ENCODE measurements at regions not wholly inside any gene's neighbourhood (a gene's known extent, or its start where the extent isn't known, plus 50 kb on each side); places are given as distances from the start of the nearest gene placed in this dataset.

DNA sequence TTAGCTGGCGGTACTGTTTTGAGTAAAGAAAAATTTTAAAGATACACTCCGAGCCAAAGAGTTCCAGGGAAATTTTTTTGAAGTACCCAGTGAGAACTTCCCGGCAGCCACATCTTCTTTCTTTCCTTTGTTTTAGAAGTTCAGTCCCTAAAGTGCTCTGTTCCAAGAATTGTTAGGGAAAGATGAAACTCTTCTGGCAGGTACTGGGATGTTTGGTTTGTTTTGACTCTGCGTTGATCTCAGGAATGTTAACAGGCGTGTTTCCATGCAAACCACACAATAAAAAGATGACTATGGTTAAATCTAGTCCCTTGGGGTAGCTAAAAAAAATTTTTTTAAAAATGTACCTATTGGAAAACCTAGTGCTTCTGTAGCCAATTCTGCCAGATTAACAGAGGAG is 224.7 kb upstream of the PHYHIPL start:
- H3K9ac ChIP-seq (ENCODE audit: low read depth, low read length): no peak overlapping the region
- no peak overlapping the region for H3K4ac ChIP-seq (ENCODE audit: low read depth, low read length)
- H3K36me3 ChIP-seq (ENCODE audit: control insufficient read depth, insufficient read depth, low read length): no peaks in the 10 kb centered on the region
- intact Hi-C loops (cut with micrococcal nuclease): loop anchor here (1.0 to 5.0 kb wide), 8 partner anchors 147 to 671 kb away; no protein-coding TSS in a partner anchor
- ATAC-seq (ENCODE audit: low read depth) (no peak), DNase-seq (no peak)
- no peak overlapping the region for H3K4me2 ChIP-seq (ENCODE audit: low read depth, low read length)
- H2AK9ac ChIP-seq (replicated peaks; ENCODE audit: low read depth, low read length, poor library complexity): no peak overlapping the region
- in situ Hi-C loops (cut with MboI; ENCODE audit: low sequenced_read_pairs): loop anchor here (25.0 kb wide), 1 partner anchor 661 kb away; no protein-coding TSS in a partner anchor
- no peak overlapping the region for H3K4me3 ChIP-seq (ENCODE audit: insufficient read depth, low read depth, low read length)
- no peak overlapping the region for H2AK5ac ChIP-seq (ENCODE audit: low read depth, low read length)
- H4K5ac ChIP-seq (ENCODE audit: low read depth, low read length): no peak overlapping the region
- no peak overlapping the region for H4K91ac ChIP-seq (ENCODE audit: insufficient read depth, low read depth, low read length)
- H3K18ac ChIP-seq (ENCODE audit: low read depth, low read length): no peak overlapping the region
- ChIA-PET POLR2A (ENCODE audit: unreplicated experiment) (no interaction called here), CTCF (interaction anchor here (0.6 to 1.4 kb wide), 6 partner anchors 11 to 420 kb away, joined by 3 to 7 read pairs (median 4); no protein-coding TSS in a partner anchor)
- no peak overlapping the region for H2BK20ac ChIP-seq (ENCODE audit: low read depth, low read length)
- no peak overlapping the region for H3K27ac ChIP-seq (ENCODE audit: insufficient read depth, low read length)
- H3K23ac ChIP-seq (ENCODE audit: low read depth, low read length): no peak overlapping the region
- H2BK120ac ChIP-seq (ENCODE audit: low read depth, low read length): no peak overlapping the region
- no peaks in the 10 kb centered on the region for H4K20me1 ChIP-seq (ENCODE audit: insufficient read depth, low read length)
- H3K4me1 ChIP-seq (ENCODE audit: control insufficient read depth, insufficient read depth, low read length): no peaks in the 10 kb centered on the region
- no peak overlapping the region for H2BK5ac ChIP-seq (ENCODE audit: low read depth, low read length, poor library complexity, severe bottlenecking)
- no peak overlapping the region for H2BK15ac ChIP-seq (ENCODE audit: low read depth, low read length)
- H3K27me3 ChIP-seq (ENCODE audit: control insufficient read depth, insufficient read depth, low read length): peaks cover 9% of the 10 kb centered on the region
- TF ChIP-seq RAD21 (IDR thresholded peaks at IDR 0.05; ENCODE audit: low read length) (no peak), SMC3 (IDR thresholded peaks at IDR 0.05; ENCODE audit: low read depth, low read length) (no peak), POLR2A (IDR thresholded peaks at IDR 0.05; ENCODE audit: low read depth, low read length) (no peak), CEBPB (IDR thresholded peaks at IDR 0.05; ENCODE audit: low read depth, low read length) (no peak), RCOR1 (IDR thresholded peaks at IDR 0.05; ENCODE audit: insufficient replicate concordance, low read length) (no peak), MAFK (IDR thresholded peaks at IDR 0.05; ENCODE audit: low read depth, low read length) (no peak), MAZ (IDR thresholded peaks at IDR 0.05; ENCODE audit: borderline replicate concordance, low read depth, low read length) (no peak)
- TF ChIP-seq, protein P1, sequence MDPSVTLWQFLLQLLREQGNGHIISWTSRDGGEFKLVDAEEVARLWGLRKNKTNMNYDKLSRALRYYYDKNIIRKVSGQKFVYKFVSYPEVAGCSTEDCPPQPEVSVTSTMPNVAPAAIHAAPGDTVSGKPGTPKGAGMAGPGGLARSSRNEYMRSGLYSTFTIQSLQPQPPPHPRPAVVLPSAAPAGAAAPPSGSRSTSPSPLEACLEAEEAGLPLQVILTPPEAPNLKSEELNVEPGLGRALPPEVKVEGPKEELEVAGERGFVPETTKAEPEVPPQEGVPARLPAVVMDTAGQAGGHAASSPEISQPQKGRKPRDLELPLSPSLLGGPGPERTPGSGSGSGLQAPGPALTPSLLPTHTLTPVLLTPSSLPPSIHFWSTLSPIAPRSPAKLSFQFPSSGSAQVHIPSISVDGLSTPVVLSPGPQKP (IDR thresholded peaks at IDR 0.05; ENCODE audit: borderline replicate concordance, low read depth, low read length): no peak
- H3K56ac ChIP-seq (ENCODE audit: extremely low read depth, insufficient read depth, low read length): no peak overlapping the region
- no peaks in the 10 kb centered on the region for H3K9me3 ChIP-seq (ENCODE audit: control insufficient read depth, insufficient read depth, low read length)
- dilution Hi-C loops (cut with HindIII; ENCODE audit: low sequenced_read_pairs, unreplicated experiment): no loop called here
- H3K14ac ChIP-seq (replicated peaks; ENCODE audit: low read depth, low read length): no peak overlapping the region
- H4K8ac ChIP-seq (ENCODE audit: low read depth in 2 of 2, low read length in 2 of 2): no peak overlapping the region
- H2AFZ ChIP-seq (replicated peaks; ENCODE audit: low read length, poor library complexity): no peak overlapping the region
- no peaks in the 10 kb centered on the region for H3K79me1 ChIP-seq (ENCODE audit: low read depth in 1 of 2, low read length in 2 of 2)
- no CpG with 5 or more reads among the region's 5 CpGs for WGBS, 2 experiments (ENCODE audit: extremely low coverage in 2 of 2, insufficient read length in 1 of 2)
- BruUV-seq (replicated peaks): no TSS peak
- no peaks in the 10 kb centered on the region for H3K9me1 ChIP-seq (ENCODE audit: insufficient read depth, low read length)
